DOHH2 (cell line): ENCODE measurements at regions not wholly inside any gene's neighbourhood (a gene's known extent, or its start where the extent isn't known, plus 50 kb on each side); places are given as distances from the start of the nearest gene placed in this dataset.

Experiments
- CTCF ChIP-seq: fragments of 200-600 bp; sonication (generic); IDR thresholded peaks from one replicate; pipeline ENCODE4 v1.5.1; 2014; ENCODE audit warnings: antibody characterized with exemption, mild to moderate bottlenecking, low read depth, low read length; ENCODE audit not compliant: poor library complexity, severe bottlenecking
- EZH2phosphoT487 ChIP-seq: fragments of 200-600 bp; sonication (generic); IDR thresholded peaks from 2 replicates; pipeline ENCODE4 v1.6.1; 2017; ENCODE audit warnings: borderline replicate concordance, mild to moderate bottlenecking, antibody characterized with exemption, low read length, moderate library complexity, mixed read lengths

DNA sequence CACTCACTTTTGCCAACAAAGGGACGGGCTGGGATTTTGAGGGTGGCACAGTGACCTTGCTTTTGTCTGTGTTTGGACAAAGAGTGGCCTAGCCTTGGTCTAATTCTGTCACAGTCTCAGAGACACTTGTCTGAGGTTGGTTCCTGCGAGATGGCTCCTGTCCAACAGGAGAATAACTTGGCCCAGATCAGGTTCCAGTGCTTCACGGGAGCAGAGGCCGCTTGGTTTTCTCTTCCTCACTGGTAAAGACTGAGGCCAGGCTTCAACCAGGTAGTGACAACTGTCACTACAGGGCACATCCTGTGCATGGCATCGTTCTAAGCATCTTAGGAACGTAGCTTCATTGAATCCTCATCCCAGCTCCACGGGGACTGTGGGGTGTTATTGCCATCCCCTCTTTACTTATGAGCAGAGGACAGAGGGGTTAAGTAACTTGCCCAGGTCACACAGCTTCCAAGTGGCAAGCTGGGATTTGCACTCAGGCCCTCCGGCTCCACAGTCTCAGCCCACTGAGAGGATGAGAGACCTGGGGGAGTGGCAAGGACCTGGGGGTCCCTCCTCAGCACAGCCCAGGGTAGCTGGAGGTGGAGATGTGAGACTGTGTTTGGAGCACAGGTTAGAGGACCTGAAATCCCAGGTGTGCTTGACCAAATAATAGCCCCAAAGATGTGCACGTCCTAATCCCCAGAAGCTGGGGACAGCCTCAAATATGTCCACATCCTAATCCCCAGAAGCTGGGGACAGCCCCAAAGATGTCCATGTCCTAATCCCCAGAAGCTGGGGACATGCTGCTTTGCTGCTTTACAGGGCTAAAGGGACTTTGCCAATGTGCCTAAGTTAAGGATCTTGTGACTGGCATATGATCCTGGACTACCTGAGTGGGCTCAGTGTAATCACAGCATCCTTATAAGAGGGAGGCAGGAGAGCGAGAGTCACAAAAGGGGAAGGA lies 179.2 kb upstream of the RTL1 start:
- TF ChIP-seq CTCF (no peak), EZH2phosphoT487 (no peak)
